Mesothelial cell of epicardium (in vitro differentiated cells): ENCODE measurements at regions not wholly inside any gene's neighbourhood (a gene's known extent, or its start where the extent isn't known, plus 50 kb on each side); places are given as distances from the start of the nearest gene placed in this dataset.

ENCODE experiments used
- DNase-seq, 2 experiments: peaks; one replicate each; pipeline ENCODE4 v3.0.0; 2021; ENCODE audit warnings: low spot score in 2 of 2; ENCODE audit not compliant: unreplicated experiment in 2 of 2
- H3K27ac Mint-ChIP-seq: 2 replicates; pipeline ENCODE4 v1.8.0; 2021; ENCODE audit warnings: mixed read lengths
- H3K27me3 Mint-ChIP-seq: 2 replicates; pipeline ENCODE4 v1.8.0; 2021; ENCODE audit warnings: low read depth, mixed read lengths
- H3K36me3 Mint-ChIP-seq: 2 replicates; pipeline ENCODE4 v1.8.0; 2021; ENCODE audit warnings: mixed read lengths
- H3K4me1 Mint-ChIP-seq: 2 replicates; pipeline ENCODE4 v1.8.0; 2021; ENCODE audit warnings: mixed read lengths
- H3K4me3 Mint-ChIP-seq: 2 replicates; pipeline ENCODE4 v1.8.0; 2021; ENCODE audit warnings: mild to moderate bottlenecking, moderate library complexity, mixed read lengths
- H3K9me3 Mint-ChIP-seq: 2 replicates; pipeline ENCODE4 v1.8.0; 2021; ENCODE audit warnings: mixed read lengths
- TF ChIP-seq, protein P1 (sequence below): fragments of 200-600 bp; sonication (generic); IDR thresholded peaks from one replicate; pipeline ENCODE4 v1.5.0; 2021; ENCODE audit warnings: antibody characterized with exemption; ENCODE audit not compliant: unreplicated experiment

DNA sequence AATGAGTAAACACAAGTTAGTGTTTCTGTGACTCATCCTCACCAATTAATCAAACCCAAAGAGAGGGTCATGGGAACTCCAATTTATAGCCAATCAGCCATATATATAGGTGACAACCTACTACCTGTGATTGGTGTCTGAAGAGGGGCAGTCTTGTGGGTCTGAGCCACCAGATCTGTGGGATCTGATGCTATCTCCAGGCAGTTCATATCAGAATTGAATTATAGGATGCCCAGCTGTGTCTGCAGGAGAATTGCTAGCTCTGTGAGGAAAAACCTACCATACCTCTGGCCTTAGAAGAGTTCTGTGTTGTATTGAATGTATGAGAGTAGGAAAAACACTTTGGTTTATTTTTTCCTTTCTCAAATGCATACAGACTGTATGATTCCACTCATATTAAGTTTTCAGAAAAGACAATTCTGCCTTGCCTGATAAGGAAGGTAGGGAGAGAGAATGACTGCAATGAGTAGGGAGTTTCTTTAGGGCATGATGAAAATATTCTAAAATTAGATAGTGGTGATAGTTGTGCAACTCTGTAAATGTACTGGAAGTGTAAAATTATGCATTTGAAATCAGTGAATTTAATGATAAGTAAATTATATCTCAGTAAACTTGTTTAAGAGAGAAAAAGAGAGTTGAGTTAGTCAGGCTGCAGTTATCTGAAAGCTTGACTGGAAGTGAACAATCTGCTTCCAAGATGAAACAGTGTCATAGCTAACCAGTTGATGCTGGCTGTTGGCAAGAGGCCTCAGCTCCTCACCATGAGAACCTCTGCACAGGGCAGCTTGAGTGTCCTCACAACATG lies 274.9 kb downstream of the AUH start:
- Mint-ChIP-seq H3K9me3 (no peaks in the 10 kb centered on the region), H3K27ac (no peak overlapping the region), H3K4me3 (no peak overlapping the region), H3K4me1 (no peaks in the 10 kb centered on the region), H3K27me3 (no peaks in the 10 kb centered on the region), H3K36me3 (no peaks in the 10 kb centered on the region)
- DNase-seq = no peak
- TF ChIP-seq, protein P1, sequence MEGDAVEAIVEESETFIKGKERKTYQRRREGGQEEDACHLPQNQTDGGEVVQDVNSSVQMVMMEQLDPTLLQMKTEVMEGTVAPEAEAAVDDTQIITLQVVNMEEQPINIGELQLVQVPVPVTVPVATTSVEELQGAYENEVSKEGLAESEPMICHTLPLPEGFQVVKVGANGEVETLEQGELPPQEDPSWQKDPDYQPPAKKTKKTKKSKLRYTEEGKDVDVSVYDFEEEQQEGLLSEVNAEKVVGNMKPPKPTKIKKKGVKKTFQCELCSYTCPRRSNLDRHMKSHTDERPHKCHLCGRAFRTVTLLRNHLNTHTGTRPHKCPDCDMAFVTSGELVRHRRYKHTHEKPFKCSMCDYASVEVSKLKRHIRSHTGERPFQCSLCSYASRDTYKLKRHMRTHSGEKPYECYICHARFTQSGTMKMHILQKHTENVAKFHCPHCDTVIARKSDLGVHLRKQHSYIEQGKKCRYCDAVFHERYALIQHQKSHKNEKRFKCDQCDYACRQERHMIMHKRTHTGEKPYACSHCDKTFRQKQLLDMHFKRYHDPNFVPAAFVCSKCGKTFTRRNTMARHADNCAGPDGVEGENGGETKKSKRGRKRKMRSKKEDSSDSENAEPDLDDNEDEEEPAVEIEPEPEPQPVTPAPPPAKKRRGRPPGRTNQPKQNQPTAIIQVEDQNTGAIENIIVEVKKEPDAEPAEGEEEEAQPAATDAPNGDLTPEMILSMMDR = no peak

DNA sequence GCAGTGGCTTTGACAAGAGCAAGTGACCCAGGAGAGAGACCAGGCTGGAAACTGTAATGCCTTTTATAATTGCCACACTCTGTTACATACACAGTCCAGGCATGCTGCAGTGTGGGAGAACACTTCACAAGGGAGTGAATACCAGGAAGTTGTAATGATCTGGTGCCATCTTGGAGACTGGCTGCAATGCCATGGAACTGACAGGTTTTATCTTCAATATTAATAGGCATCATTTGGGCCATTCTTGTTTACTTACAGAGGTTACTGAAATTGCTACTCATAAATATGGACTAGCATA lies 274.3 kb downstream of the AUH start:
- H3K4me3 Mint-ChIP-seq = no peak overlapping the region

DNA sequence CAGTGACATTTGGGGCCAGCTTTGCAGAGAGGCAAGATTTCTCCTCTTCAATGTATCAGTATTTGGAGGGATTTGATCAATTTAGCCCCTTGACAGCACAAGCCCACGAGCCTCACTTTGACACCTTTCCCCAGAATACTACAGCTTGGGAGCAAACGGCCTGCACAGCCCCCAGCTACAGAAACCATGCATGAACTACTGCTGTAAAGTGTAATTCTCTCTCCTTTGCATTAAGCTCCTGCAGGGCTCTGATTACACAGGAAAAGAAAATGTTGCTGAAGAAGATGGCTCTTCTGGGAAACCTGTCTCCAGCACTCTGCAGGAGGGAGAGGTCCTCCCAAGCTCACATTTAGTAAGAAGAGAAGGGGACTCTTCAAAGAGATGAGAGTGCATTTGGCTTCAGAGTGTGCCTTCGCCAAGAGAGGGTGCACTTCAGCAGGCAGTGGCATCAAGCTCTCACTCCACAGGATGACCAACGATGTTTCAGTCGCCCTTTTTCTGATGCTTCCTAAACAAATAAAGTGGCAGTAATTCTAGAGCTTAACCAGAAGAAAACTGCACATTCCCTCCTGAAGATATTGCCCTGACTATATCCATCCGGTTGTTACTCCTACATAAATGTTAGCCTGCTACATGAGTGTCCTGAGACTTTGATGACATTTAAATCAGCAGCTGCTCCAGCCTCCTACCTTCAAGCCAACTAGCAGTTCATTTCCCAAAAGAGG lies 272.2 kb downstream of the AUH start:
- H3K27me3 Mint-ChIP-seq = no peaks in the 10 kb centered on the region
- TF ChIP-seq, protein P1 = no peak
- H3K9me3 Mint-ChIP-seq = peaks cover 15% of the 10 kb centered on the region
- H3K4me3 Mint-ChIP-seq = no peak overlapping the region
- H3K36me3 Mint-ChIP-seq = peaks cover 7% of the 10 kb centered on the region
- no peak for DNase-seq
- H3K4me1 Mint-ChIP-seq = no peaks in the 10 kb centered on the region
- no peak overlapping the region for H3K27ac Mint-ChIP-seq

More for the DNA sequence above, 274.3 kb downstream of the AUH start:
- Mint-ChIP-seq H3K36me3 (no peaks in the 10 kb centered on the region), H3K9me3 (no peaks in the 10 kb centered on the region), H3K4me1 (no peaks in the 10 kb centered on the region), H3K27me3 (no peaks in the 10 kb centered on the region), H3K27ac (no peak overlapping the region)
- DNase-seq = no peak
- TF ChIP-seq, protein P1 = no peak

DNA sequence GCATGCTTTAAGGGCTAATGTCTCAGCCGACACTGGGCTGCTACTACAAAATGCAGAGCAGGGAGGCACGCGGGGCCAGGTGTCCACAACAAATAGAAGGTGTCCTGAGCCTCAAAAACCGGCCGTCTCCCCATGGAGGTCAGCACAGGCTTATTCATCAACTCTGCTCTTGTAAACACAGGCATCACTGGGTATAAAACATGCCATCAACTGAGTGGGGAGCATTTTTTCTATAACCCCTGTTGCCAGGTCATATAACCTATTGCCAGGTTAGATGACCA lies 271.6 kb downstream of the AUH start:
- Mint-ChIP-seq H3K27ac (no peak overlapping the region), H3K9me3 (peaks cover 20% of the 10 kb centered on the region), H3K4me3 (no peak overlapping the region), H3K27me3 (no peaks in the 10 kb centered on the region), H3K4me1 (no peaks in the 10 kb centered on the region), H3K36me3 (peaks cover 9% of the 10 kb centered on the region)
- DNase-seq = no peak
- TF ChIP-seq, protein P1 = no peak

DNA sequence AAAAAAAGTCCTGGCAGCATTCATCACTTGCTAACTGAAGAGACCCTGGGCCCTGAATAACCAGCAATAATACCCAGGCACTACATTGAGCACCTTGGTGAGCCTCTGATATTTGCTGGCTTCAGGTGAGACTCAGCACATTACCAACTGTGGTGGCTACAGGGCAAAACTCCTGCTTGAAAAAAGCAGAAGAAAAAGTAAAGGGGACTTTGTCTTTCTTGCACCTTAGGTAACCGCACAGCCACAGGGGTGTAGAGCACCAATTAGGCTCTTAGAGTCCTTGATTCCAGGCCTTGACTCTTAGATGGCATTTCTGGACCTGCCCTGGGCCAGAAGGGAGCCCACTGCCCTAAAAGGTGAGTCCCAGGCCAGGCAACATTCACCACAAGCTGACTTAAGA lies 269.5 kb downstream of the AUH start:
- Mint-ChIP-seq H3K36me3 (peaks cover 9% of the 10 kb centered on the region), H3K4me1 (no peaks in the 10 kb centered on the region), H3K27ac (no peak overlapping the region), H3K27me3 (no peaks in the 10 kb centered on the region), H3K9me3 (peaks cover 20% of the 10 kb centered on the region), H3K4me3 (no peak overlapping the region)
- TF ChIP-seq, protein P1 = no peak
- no peak for DNase-seq
